Natural killer cell treated with Interleukin-12 subunit alpha and Interleukin-12 subunit beta and Interleukin-15 and Interleukin-18, amount 100 ng/mL, for 72 hours (primary cell): ENCODE measurements at regions not wholly inside any gene's neighbourhood (a gene's known extent, or its start where the extent isn't known, plus 50 kb on each side); places are given as distances from the start of the nearest gene placed in this dataset.

Experiments
- ATAC-seq, 2 donors: fragments of 150-1000 bp; cut with Tn5 transposase in 1 of 2; sonication (Bioruptor Pico), chemical (Tn5 transposase) in 1 of 2; 2 replicates each; pipeline ENCODE4 v1.10.0; 2021
- DNase-seq: peaks from one replicate; pipeline ENCODE4 v3.0.0; 2022; ENCODE audit warnings: low spot score
- H3K27ac Mint-ChIP-seq, 2 donors: 1 replicate in 1 of 2; 2 replicates in 1 of 2; pipeline ENCODE4 v1.8.0; 2022; ENCODE audit warnings: mixed read lengths in 2 of 2, mild to moderate bottlenecking in 1 of 2, moderate library complexity in 1 of 2
- H3K27me3 Mint-ChIP-seq, 2 donors: 1 replicate in 1 of 2; 2 replicates in 1 of 2; pipeline ENCODE4 v1.8.0; 2022; ENCODE audit warnings: mixed read lengths in 2 of 2
- H3K36me3 Mint-ChIP-seq: one replicate; pipeline ENCODE4 v1.8.0; 2022; ENCODE audit warnings: mixed read lengths
- H3K4me1 Mint-ChIP-seq, 2 donors: 1 replicate in 1 of 2; 2 replicates in 1 of 2; pipeline ENCODE4 v1.8.0; 2022; ENCODE audit warnings: low read depth in 2 of 2, mixed read lengths in 2 of 2, mild to moderate bottlenecking in 1 of 2
- H3K4me3 Mint-ChIP-seq: one replicate; pipeline ENCODE4 v1.8.0; 2022; ENCODE audit warnings: mixed read lengths
- H3K9me3 Mint-ChIP-seq: 2 replicates; pipeline ENCODE4 v1.8.0; 2022; ENCODE audit warnings: mixed read lengths

DNA sequence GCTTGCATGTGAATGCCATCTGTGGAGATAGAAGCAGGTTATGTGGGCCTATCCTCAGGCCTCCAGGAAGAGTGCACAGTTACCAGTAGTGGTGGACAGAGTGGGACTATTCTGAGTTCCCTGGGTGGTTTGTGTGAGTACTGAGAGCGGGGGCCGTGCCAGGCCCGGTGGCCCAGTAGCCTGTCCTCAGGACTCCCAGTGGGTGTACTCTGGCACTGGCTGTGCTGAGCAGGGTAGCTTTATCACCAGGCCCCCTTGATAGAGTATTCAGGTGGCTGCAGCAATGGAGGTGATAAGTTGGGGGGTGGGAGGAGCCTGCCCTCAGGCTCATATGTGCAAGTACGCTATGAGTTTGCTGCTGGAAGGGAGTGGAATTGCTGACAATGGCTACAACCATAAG is 979.0 kb upstream of the PIK3C3 start:
- no peak overlapping the region for H3K27ac Mint-ChIP-seq
- peaks cover 4% of the 10 kb centered on the region for H3K36me3 Mint-ChIP-seq
- H3K27me3 Mint-ChIP-seq = no peaks in the 10 kb centered on the region
- H3K9me3 Mint-ChIP-seq = peaks cover 6% of the 10 kb centered on the region
- no peak overlapping the region for H3K4me3 Mint-ChIP-seq
- no peaks in the 10 kb centered on the region for H3K4me1 Mint-ChIP-seq
- DNase-seq = no peak
- peak in 1 of 2 donors; percentile 31 for ATAC-seq

DNA sequence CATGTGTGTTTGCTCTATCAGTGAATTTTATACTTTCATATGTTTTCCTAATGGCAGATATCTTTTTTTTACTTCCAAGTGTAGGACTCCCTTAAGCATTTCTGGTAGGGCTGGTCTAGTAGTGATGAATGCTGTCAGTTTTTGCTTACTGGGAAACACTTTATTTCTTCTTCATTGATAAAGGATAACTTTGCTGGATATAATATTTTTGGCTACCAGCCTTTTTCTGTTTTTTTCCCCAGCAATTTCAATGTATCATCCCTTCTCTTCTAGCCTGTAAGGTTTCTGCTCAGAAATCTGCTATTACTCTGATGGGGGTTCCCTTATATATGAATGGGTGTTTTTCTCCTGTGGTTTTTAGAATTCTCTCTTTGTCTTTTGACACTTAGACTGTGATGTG is 980.6 kb upstream of the PIK3C3 start:
- Mint-ChIP-seq H3K4me1 (no peaks in the 10 kb centered on the region), H3K27me3 (no peaks in the 10 kb centered on the region), H3K4me3 (no peak overlapping the region), H3K9me3 (peaks cover 6% of the 10 kb centered on the region), H3K27ac (no peak overlapping the region), H3K36me3 (peaks cover 4% of the 10 kb centered on the region)
- ATAC-seq (no peak), DNase-seq (no peak)

DNA sequence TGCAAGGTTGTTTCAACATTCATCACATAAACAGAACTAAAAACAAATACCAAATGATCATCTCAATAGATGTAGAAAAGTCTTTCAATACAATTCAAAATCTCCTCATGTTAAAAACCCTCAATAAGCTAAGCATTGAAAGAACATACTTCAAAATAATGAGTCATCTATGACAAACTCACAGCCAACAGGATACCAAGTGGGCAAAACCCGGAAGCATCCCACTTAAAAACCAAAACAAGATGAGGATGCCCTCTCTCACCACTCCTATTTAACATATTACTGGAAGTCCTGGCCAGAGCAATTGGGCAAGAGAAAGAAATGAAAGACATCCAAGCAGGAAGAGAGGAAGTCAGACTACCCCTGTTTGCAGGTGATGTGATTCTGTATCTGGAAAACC is 992.2 kb upstream of the PIK3C3 start:
- Mint-ChIP-seq H3K27ac (no peak overlapping the region), H3K4me3 (no peak overlapping the region), H3K36me3 (peaks cover 6% of the 10 kb centered on the region), H3K9me3 (peaks cover 13% of the 10 kb centered on the region), H3K27me3 (no peaks in the 10 kb centered on the region), H3K4me1 (no peaks in the 10 kb centered on the region)
- ATAC-seq (no peak), DNase-seq (no peak)

DNA sequence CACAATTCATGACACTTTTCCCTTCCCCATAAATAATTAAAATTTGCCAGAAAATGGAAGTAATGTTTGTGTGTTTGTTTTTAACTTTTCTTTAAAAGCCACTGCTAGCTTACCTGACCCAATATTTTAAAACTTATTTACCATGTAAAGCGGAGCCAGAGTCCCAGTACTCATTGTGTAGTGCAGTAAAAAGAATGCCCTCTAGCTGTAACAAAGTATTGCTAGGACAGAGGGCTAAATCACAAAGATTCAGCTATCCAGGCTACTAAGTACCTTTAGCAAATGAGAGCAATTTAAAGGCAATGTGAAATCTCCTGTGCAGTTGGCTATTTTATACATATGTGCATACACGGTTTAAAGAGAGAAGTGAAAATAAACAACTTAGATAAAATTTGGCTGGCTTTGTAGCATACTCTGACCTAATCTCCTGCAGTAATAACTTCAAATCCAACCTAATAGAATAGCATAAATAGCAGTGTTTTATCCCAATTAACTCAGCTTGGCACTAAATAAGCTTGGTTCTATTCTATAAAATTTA is 997.4 kb upstream of the PIK3C3 start:
- H3K27me3 Mint-ChIP-seq = no peaks in the 10 kb centered on the region
- no peaks in the 10 kb centered on the region for H3K36me3 Mint-ChIP-seq
- H3K4me1 Mint-ChIP-seq = no peaks in the 10 kb centered on the region
- no peak overlapping the region for H3K27ac Mint-ChIP-seq
- no peak overlapping the region for H3K4me3 Mint-ChIP-seq
- DNase-seq = no peak
- peaks cover 10% of the 10 kb centered on the region for H3K9me3 Mint-ChIP-seq
- no peak for ATAC-seq

DNA sequence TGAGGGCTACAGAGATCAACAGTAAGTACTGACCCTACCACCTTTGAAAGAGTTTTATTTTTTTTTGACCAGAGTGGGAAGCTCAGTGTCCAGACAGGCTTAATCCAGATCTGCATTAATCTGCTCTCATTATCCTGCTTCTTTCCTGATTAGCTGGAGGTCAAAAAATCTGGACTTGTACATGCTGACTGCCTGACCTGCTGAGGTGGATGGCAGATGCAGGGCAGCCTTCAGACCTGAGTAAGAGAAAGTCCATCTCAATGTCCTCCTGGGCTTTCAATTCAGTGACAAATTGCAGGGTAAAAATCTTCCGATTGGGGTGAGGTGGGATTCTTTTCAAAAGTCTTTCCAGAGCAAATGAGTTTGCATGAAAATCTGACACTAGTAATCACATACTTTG is 998.8 kb upstream of the PIK3C3 start:
- H3K27me3 Mint-ChIP-seq = no peaks in the 10 kb centered on the region
- H3K4me3 Mint-ChIP-seq = no peak overlapping the region
- H3K4me1 Mint-ChIP-seq = no peaks in the 10 kb centered on the region
- DNase-seq (no peak), ATAC-seq (no peak)
- H3K36me3 Mint-ChIP-seq = no peaks in the 10 kb centered on the region
- no peak overlapping the region for H3K27ac Mint-ChIP-seq
- peaks cover 13% of the 10 kb centered on the region for H3K9me3 Mint-ChIP-seq

DNA sequence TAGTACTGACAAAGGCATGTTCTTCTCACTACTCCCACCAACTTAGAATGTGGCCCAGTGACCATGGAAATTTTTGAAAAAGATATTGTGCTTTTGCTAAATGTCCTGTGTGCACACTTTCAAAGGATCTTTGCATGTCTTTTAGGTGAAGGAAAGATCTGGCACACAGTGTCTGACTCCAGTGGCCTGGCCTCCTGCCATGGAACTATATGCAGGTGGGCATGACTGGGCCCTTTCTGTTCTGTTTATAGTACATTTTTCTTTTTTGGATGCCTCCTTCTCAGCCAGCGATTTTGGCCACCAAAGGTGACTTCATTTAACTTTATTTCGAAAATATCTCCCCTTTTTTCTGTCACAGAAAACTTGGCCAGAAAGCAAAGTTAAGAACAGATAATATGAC is 999.7 kb upstream of the PIK3C3 start:
- ATAC-seq (no peak), DNase-seq (no peak)
- Mint-ChIP-seq H3K9me3 (peaks cover 20% of the 10 kb centered on the region), H3K27me3 (no peaks in the 10 kb centered on the region), H3K27ac (no peak overlapping the region), H3K4me1 (no peaks in the 10 kb centered on the region), H3K4me3 (no peak overlapping the region), H3K36me3 (peaks cover 6% of the 10 kb centered on the region)

DNA sequence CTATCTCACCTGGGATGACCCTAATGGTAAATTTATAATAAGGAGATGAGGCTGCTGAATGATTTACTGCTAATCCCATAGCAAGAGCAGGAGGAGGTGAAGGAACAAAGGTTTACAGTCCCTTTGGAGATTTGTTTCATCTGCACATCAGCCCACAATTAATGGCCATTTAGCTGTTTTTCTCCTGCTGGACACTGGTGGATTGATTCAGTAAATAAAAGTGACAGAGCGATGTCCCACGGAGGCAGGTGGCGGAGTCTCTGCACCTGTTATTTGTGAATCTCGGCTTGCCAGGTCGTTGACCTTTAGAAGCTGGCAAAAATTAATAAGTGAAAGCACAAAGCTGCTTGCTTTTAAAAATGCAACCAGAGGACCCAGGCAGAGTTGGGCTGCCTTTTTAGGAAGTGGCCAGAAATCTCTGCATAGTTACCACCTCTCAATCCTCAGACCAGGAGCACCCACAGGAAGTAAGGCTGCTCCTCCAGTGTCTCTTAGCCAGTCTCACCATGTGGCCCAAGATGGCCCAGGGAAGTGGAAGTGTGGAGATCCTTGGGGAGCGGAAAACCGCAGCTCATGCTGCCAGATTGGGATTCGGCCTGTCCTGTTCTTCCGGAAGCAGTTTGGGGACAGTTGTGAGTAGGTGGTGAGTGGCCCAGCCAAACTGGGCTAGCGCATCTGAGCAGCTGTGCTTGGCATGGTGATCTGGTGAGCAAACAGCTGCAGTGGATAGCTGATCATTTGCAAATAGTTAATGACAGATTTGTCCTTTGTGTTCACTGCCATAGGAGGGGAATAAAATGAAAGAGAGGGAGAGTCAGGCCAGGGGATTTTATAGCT is 1005.7 kb upstream of the PIK3C3 start:
- Mint-ChIP-seq H3K27ac (no peak overlapping the region), H3K36me3 (peaks cover 22% of the 10 kb centered on the region), H3K27me3 (no peaks in the 10 kb centered on the region), H3K4me1 (no peaks in the 10 kb centered on the region), H3K4me3 (no peak overlapping the region), H3K9me3 (peaks cover 22% of the 10 kb centered on the region)
- DNase-seq (no peak), ATAC-seq (no peak)

DNA sequence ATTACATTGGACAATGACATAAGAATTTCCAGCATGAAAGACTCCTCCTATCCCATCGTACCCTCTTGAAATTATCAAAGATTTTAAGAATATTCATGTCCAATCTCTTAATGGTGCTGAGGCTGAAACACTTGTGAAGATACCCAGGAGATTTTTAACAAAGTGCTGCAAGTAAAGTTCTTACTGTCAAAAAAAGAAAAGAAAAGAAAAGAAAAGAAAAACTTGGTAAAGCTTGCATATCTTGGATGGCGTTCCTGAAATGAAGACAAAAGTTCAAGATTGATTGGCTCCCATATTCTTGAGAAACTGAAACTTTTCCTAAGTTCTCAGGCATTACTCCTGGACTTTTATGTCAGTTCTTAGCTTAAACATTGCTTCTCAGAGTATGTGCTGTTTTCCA is 1010.5 kb upstream of the PIK3C3 start:
- Mint-ChIP-seq H3K27me3 (no peaks in the 10 kb centered on the region), H3K27ac (no peak overlapping the region), H3K4me3 (no peak overlapping the region), H3K36me3 (peaks cover 9% of the 10 kb centered on the region), H3K4me1 (no peaks in the 10 kb centered on the region), H3K9me3 (peaks cover 16% of the 10 kb centered on the region)
- DNase-seq = no peak
- ATAC-seq = no peak

DNA sequence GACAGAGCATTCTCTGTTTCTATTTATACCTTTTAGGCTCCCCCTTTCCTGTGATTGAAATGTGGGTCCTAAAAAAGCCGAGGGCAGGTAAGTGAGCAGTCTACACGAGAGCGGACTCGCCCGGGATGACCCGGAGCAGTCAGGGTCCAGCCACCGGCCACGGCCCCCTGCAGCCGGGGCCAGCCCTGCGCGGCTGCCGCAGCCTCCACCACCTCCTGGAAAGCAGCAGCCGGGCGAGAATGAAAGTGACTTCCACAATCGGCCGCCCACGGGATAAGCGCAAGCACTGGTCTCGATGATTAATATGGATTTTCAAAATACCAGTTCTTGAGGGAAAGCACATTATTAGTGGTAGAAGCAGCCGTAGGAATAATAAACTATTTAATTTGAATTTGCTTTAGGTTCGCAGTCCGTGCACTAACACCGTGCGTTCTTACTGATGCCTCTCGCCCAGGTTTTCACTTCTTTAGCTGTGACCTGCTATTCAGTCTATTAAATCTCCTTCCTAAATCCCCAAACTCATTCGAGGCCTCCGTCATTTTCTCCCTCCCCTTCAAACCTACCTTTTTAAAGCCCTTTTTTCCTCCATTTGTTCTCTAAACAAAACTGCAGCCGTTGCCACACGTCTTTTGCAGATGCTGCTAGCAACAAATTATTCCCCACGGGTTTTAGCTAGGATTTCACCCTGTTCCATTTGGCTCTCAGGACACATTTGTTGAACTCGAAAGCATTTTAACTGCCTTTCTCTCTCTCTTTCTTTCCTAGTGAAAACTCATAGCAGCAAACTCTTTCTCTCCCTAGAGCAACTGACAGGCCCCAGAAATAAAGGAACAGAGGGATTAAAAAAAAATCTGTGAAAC is 1015.1 kb upstream of the PIK3C3 start:
- no peak overlapping the region for H3K4me3 Mint-ChIP-seq
- no peaks in the 10 kb centered on the region for H3K4me1 Mint-ChIP-seq
- DNase-seq = no peak
- H3K27me3 Mint-ChIP-seq = no peaks in the 10 kb centered on the region
- ATAC-seq = no peak
- no peak overlapping the region for H3K27ac Mint-ChIP-seq
- no peaks in the 10 kb centered on the region for H3K36me3 Mint-ChIP-seq
- peaks cover 8% of the 10 kb centered on the region for H3K9me3 Mint-ChIP-seq

DNA sequence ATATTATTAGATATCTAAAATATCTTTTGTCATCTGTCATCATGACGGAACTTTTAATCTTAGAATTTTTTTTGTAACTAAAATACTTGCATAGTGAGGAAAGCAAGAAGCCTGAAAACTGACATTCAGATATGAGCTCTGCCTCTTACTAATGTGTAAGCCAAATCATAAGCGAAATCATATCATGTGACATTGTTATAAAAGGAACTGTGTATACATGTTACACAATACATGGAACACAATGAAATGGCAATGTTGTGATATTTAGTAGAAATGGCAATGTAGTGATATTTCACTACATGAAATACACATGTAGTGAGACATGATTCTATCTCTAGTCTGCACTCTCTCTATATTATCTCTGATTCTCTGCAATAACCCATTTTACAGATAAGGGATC is 1016.4 kb upstream of the PIK3C3 start:
- ATAC-seq = no peak
- Mint-ChIP-seq H3K4me3 (no peak overlapping the region), H3K27me3 (no peaks in the 10 kb centered on the region), H3K4me1 (no peaks in the 10 kb centered on the region), H3K27ac (no peak overlapping the region), H3K36me3 (no peaks in the 10 kb centered on the region), H3K9me3 (peaks cover 15% of the 10 kb centered on the region)
- no peak for DNase-seq

DNA sequence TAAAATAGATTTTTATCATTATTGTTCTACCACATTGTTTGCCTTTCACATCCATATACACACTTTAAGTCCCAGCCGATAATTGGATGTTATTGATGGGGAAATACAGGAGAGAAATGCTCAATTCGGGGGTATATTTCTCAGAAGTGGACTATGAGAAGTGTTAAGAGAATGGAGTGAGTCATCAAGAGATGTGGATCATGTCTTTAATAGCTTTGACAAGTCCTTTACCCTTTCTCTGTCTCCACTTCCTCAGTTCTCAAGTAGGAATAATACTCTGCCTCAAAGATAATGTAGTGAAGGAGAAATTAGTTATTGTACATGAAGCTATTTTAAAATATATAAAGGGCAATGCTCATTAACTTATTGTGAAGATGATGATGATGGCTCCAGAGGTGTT is 1017.6 kb upstream of the PIK3C3 start:
- Mint-ChIP-seq H3K36me3 (no peaks in the 10 kb centered on the region), H3K4me3 (no peak overlapping the region), H3K9me3 (peaks cover 12% of the 10 kb centered on the region), H3K4me1 (no peaks in the 10 kb centered on the region), H3K27ac (no peak overlapping the region), H3K27me3 (no peaks in the 10 kb centered on the region)
- ATAC-seq (no peak), DNase-seq (no peak)

DNA sequence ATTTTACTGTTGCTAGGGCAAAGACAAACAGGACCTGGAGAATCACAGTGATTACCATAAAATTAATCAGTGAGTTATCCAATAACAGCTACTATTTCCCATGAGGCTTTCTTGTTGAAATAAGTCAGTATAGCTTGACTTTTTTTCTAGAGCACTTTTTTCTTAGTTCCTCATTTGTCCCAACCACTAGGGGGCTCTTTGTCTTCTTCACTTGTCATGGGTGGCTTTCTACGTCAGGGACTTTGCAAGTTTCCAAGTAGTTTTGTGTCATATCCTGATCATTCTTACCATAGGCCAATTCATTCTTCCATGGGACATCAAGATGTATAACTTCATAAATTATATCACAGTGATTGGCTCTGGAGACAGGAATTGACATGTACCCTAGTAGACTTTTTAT is 1019.6 kb upstream of the PIK3C3 start:
- Mint-ChIP-seq H3K4me3 (no peak overlapping the region), H3K9me3 (peaks cover 12% of the 10 kb centered on the region), H3K36me3 (no peaks in the 10 kb centered on the region), H3K4me1 (no peaks in the 10 kb centered on the region), H3K27ac (no peak overlapping the region), H3K27me3 (no peaks in the 10 kb centered on the region)
- DNase-seq (no peak), ATAC-seq (no peak)

DNA sequence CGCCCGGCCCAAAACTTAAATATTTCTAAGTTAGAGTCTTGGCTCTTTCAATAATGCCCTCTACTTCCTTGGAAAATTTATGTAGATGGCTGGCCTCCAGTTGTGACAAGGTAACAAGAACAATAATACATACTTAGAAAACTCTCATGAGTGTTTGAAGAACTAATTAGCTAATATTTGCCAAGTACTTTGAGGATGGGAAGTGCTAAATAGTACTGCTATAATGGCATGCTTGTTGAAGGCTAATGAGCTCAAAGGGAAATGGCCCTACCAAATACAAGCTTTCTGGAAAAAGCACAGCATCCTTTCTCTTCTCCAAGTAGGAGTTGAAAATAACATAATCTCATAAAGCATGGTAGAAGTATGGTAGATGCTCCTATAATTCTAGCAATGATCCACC is 1022.2 kb upstream of the PIK3C3 start:
- Mint-ChIP-seq H3K27ac (no peak overlapping the region), H3K9me3 (peaks cover 7% of the 10 kb centered on the region), H3K4me3 (no peak overlapping the region), H3K36me3 (no peaks in the 10 kb centered on the region), H3K4me1 (no peaks in the 10 kb centered on the region), H3K27me3 (no peaks in the 10 kb centered on the region)
- DNase-seq = no peak
- no peak for ATAC-seq

DNA sequence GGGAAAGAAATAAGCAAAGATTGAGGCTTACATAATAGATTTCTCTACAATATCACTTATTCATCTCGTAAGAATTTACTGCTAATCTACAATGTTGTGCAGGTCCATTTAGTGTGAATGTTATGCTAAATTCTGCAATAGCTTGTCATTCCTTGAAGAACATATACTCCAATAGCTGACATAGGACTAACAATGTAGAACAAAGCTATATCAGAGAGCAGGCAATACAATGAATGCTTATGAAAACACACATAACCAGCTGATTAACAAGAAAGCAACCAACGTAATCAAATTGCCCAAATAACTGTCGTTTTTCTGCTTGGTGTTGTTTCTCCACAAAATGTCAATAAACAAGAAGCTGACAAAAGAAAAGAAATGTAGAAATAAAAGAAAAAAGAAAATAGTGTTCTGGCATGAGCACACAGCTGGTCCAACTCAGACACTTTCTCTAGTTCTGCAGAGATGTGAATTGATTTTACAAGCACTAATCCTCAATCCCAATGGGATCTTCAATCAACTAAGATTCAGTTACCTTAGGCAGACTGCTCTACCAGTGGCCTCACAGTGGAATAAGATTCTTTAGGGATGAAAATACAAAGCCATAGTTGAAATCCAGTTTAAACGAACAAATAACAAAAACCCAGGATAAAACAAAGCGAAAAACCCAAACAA is 1024.7 kb upstream of the PIK3C3 start:
- DNase-seq = no peak
- no peak overlapping the region for H3K4me3 Mint-ChIP-seq
- H3K9me3 Mint-ChIP-seq = peaks cover 7% of the 10 kb centered on the region
- ATAC-seq = no peak
- no peaks in the 10 kb centered on the region for H3K36me3 Mint-ChIP-seq
- no peaks in the 10 kb centered on the region for H3K27me3 Mint-ChIP-seq
- H3K27ac Mint-ChIP-seq = no peak overlapping the region
- no peaks in the 10 kb centered on the region for H3K4me1 Mint-ChIP-seq
